ENCODE measurements at regions not wholly inside any gene's neighbourhood (a gene's known extent, or its start where the extent isn't known, plus 50 kb on each side); places are given as distances from the start of the nearest gene placed in this dataset.

GRCh38 chr6:6714118-6714897 lies 125.8 kb downstream of the LY86 start:
- Mint-ChIP-seq H3K4me3 (ENCODE audit: low read depth) (no peak overlapping the region), H3K9me3 (ENCODE audit: low read depth) (no peaks in the 10 kb centered on the region), H3K27ac (no peak overlapping the region), H3K4me1 (ENCODE audit: low read depth) (peaks cover 25% of the 10 kb centered on the region), H3K27me3 (peaks cover 4% of the 10 kb centered on the region), H3K36me3 (ENCODE audit: insufficient read depth) (no peaks in the 10 kb centered on the region)
- no peak for TF ChIP-seq CTCF (IDR thresholded peaks at IDR 0.05; ENCODE audit: unreplicated experiment)
- DNase-seq (ENCODE audit: low spot score, unreplicated experiment), result no peak

GRCh38 chr6:6714953-6715352 lies 126.4 kb downstream of the LY86 start:
- peaks cover 4% of the 10 kb centered on the region for H3K27me3 Mint-ChIP-seq
- no peak for DNase-seq (ENCODE audit: low spot score, unreplicated experiment)
- H3K36me3 Mint-ChIP-seq (ENCODE audit: insufficient read depth), result no peaks in the 10 kb centered on the region
- no peak overlapping the region for H3K27ac Mint-ChIP-seq
- H3K9me3 Mint-ChIP-seq (ENCODE audit: low read depth), result no peaks in the 10 kb centered on the region
- peaks cover 25% of the 10 kb centered on the region for H3K4me1 Mint-ChIP-seq (ENCODE audit: low read depth)
- H3K4me3 Mint-ChIP-seq (ENCODE audit: low read depth), result no peak overlapping the region
- TF ChIP-seq CTCF (IDR thresholded peaks at IDR 0.05; ENCODE audit: unreplicated experiment), result no peak

GRCh38 chr6:6715465-6715864 lies 126.9 kb downstream of the LY86 start:
- peaks cover 4% of the 10 kb centered on the region for H3K27me3 Mint-ChIP-seq
- H3K4me1 Mint-ChIP-seq (ENCODE audit: low read depth), result peaks cover 25% of the 10 kb centered on the region
- no peak overlapping the region for H3K4me3 Mint-ChIP-seq (ENCODE audit: low read depth)
- no peak overlapping the region for H3K27ac Mint-ChIP-seq
- DNase-seq (ENCODE audit: low spot score, unreplicated experiment), result no peak
- no peaks in the 10 kb centered on the region for H3K9me3 Mint-ChIP-seq (ENCODE audit: low read depth)
- no peak for TF ChIP-seq CTCF (IDR thresholded peaks at IDR 0.05; ENCODE audit: unreplicated experiment)
- H3K36me3 Mint-ChIP-seq (ENCODE audit: insufficient read depth), result no peaks in the 10 kb centered on the region

- H3K4me3 Mint-ChIP-seq (ENCODE audit: low read depth), result no peak overlapping the region
- H3K36me3 Mint-ChIP-seq (ENCODE audit: insufficient read depth), result no peaks in the 10 kb centered on the region
- no peak overlapping the region for H3K27ac Mint-ChIP-seq
- no peaks in the 10 kb centered on the region for H3K27me3 Mint-ChIP-seq
- peaks cover 25% of the 10 kb centered on the region for H3K4me1 Mint-ChIP-seq (ENCODE audit: low read depth)
- H3K9me3 Mint-ChIP-seq (ENCODE audit: low read depth), result no peaks in the 10 kb centered on the region
- no peak for DNase-seq (ENCODE audit: low spot score, unreplicated experiment)
- no peak for TF ChIP-seq CTCF (IDR thresholded peaks at IDR 0.05; ENCODE audit: unreplicated experiment)
Observed at GRCh38 chr6:6716998-6717763, 128.7 kb downstream of the LY86 start.

GRCh38 chr6:6717953-6718352 lies 129.4 kb downstream of the LY86 start:
- Mint-ChIP-seq H3K4me3 (ENCODE audit: low read depth) (no peak overlapping the region), H3K36me3 (ENCODE audit: insufficient read depth) (no peaks in the 10 kb centered on the region), H3K9me3 (ENCODE audit: low read depth) (no peaks in the 10 kb centered on the region), H3K27ac (no peak overlapping the region), H3K27me3 (no peaks in the 10 kb centered on the region), H3K4me1 (ENCODE audit: low read depth) (peaks cover 18% of the 10 kb centered on the region)
- no peak for DNase-seq (ENCODE audit: low spot score, unreplicated experiment)
- no peak for TF ChIP-seq CTCF (IDR thresholded peaks at IDR 0.05; ENCODE audit: unreplicated experiment)

All from progenitor cell of endocrine pancreas (in vitro differentiated cells).